Amniotic epithelial cell (primary cell): ENCODE measurements at regions not wholly inside any gene's neighbourhood (a gene's known extent, or its start where the extent isn't known, plus 50 kb on each side); places are given as distances from the start of the nearest gene placed in this dataset.
"Not testable (repeated sequence)": the region's sequence is repeated elsewhere in the genome, so short reads cannot be mapped to it uniquely, and the experiment has no call there.

Experiments
- DNase-seq: peaks from one replicate; pipeline ENCODE4 v3.0.0-alpha.2; 2010; ENCODE audit warnings: low read depth

DNA sequence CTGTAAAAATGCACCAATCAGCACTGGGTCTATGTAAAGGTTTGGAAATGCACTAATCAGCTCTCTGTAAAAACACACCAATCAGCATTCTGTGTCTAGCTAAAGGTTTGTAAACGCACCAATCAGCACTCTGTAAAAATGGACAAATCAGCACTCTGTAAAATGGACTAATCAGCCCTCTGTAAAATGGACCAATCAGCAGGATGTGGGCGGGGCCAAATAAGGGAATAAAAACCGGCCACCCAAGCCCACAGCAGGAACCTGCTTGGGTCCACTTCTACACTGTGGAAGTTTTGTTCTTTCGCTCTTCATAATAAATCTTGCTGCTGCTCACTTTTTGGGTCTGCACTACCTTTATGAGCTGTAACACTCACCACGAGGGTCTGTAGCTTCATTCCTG, 101.0 kb downstream of the SMC2 start:
- not testable (repeated sequence) for DNase-seq

DNA sequence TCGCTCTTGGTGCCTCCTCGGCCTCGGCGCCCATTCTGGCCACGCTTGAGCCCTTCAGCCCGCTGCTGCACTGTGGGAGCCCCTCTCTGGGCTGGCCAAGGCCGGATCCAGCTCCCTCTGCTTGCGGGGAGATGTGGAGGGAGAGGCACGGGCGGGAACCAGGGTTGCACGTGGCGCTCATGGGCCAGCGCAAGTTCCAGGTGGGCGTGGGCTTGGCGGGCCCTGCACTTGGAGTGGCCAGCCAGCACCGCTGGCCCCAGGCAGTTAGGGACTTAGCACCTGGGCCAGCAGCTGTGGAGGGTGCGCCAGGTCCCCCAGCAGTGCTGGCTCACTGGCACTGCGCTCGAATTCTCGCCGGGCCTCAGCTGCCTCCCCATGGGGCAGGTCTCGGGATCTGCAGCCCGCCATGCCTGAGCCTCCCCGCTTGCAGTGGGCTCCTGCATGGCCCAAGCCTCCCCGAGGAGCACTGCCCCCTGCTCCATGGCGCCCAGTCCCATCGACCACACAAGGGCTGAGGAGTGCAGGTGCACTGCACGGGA, 106.4 kb downstream of the SMC2 start:
- no peak for DNase-seq

- no peak for DNase-seq
Observed at GRCh38 chr9:104206766-104207165, 112.7 kb downstream of the SMC2 start.

DNA sequence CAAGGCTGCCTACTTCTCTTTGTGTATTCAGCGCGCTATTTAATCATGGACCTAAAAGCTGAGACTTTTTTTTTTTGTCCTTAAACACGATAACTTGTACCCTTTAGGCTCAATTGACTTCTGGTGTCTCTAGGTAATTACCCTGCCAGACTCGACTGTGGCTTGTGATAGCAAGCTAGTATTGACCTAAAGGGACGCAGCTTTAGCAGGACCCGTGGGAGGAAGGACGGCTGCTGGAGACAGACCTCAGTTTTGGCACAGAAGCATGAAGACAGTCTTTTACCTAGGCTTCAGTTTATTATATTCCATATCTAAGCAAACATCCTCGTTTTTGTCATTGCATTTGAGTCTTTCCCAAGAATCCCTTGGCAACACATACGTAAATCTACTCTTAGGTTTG, 115.3 kb downstream of the SMC2 start:
- no peak for DNase-seq

GRCh38 chr9:104227108-104227507, 133.0 kb downstream of the SMC2 start:
- peak; percentile 92 for DNase-seq

GRCh38 chr9:104232781-104233341, 138.8 kb downstream of the SMC2 start:
- DNase-seq: peak; percentile 92

- DNase-seq: no peak
Observed at GRCh38 chr9:104233366-104233765, 139.3 kb downstream of the SMC2 start.

DNA sequence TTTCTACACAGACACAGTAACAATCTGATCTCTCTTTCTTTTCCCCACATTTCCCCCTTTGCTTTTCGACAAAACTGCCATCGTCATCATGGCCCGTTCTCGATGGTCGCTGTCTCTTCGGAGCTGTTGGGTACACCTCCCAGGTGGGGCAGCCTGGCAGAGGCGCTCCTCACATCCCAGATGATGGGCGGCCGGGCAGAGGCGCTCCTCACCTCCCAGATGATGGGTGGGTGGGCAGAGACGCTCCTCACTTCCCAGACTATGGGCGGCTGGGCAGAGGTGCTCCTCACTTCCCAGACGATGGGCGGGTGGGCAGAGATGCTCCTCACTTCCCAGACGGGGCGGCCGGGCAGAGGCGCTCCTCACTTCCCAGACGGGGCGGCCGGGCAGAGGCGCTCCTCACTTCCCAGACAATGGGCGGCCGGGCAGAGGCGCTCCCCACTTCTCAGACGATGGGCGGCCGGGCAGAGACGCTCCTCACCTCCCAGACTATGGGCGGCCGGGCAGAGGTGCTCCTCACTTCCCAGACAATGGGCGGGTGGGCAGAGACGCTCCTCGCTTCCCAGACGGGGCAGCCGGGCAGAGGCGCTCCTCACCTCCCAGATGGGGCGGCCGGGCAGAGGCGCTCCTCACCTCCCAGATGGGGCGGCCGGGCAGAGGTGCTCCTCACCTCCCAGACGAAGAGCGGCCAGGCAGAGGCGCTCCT, 140.7 kb downstream of the SMC2 start:
- not testable (repeated sequence) for DNase-seq

- not testable (repeated sequence) for DNase-seq
Observed at GRCh38 chr9:104235347-104236120, 141.4 kb downstream of the SMC2 start.

GRCh38 chr9:104238668-104239067, 144.6 kb downstream of the SMC2 start:
- no peak for DNase-seq

DNA sequence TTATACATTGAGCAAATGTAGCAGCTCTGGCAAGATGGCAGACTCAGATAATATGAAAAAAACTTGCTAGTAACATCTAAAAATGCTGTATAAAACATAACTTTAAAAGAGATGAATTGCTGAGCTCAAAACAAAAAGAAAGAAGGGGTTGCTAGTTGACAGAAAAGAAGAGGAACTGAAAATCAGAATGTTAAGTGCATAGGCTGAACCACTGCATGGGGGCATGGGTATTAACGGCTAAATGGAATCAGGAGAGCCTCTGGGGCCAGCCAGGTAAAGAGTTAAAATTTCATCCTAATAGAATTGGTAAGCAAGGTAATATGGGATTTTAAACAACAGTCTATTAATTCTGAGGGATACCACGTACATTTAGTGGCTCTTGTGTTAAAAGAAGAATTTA, 146.8 kb downstream of the SMC2 start:
- no peak for DNase-seq

DNA sequence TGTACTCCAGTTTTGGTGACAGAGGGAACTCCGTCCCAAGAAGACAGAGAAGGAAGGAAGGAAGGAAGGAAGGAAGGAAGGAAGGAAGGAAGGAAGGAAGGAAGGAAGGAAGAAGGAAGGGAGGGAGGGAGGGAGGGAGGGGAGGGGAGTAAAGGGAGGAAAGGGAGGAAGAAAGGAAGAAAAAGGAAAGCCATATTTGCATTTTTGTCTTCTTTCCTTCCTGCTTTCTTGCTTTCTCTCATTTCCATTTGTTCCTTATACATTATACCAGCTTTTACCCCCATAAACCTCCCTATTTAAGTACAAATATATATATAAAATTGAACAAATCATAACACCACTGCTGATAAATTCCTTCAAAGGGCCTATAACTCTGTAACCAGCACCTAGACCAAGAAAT, 151.8 kb downstream of the SMC2 start:
- no peak for DNase-seq

DNA sequence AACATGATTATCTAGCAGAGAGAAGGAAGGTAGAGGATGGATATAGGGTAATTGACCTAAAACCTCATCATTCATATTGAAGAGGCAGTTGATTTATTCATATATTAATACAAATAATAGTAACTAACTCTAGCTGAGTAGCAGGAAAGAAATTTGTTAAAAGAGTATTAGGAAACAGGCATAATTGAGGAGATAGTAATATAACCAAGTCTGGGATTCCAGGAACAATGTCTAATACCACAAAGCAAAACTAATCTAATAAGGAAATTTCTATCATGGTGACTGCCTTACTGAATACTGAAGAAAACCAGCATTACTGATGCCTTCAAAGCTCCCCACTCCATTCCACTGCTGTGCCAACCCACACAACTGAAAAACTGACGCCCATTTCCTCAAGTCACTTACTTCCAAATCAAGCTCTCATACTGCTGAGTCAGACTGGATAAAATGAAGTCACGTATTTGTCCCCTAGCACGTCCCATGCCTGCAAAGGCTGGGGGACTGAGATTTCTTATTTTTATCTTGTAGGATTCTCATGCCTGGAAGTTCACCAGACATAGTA, 153.9 kb downstream of the SMC2 start:
- peak; percentile 34 for DNase-seq

- peak; percentile 13 for DNase-seq
Observed at GRCh38 chr9:104256031-104256695, 162.1 kb downstream of the SMC2 start.

DNA sequence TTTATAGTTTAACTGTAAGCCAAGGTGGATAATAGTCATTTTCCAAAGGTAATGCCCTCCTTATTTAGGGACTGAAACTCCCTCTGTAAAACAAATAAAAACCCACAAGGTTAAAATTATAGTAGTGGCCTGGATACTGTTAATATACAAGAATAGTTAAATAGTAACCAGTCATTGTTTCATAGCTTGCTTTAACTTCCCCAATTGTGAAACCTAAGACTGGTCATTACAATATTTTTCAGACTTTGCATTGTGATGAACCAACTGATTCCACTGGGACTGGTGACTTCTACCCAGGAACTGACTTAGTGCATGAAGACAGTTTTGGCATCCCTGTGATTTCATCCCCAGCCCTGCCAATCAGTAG, 162.6 kb downstream of the SMC2 start:
- no peak for DNase-seq

GRCh38 chr9:104258296-104259011, 164.3 kb downstream of the SMC2 start:
- DNase-seq: no peak

DNA sequence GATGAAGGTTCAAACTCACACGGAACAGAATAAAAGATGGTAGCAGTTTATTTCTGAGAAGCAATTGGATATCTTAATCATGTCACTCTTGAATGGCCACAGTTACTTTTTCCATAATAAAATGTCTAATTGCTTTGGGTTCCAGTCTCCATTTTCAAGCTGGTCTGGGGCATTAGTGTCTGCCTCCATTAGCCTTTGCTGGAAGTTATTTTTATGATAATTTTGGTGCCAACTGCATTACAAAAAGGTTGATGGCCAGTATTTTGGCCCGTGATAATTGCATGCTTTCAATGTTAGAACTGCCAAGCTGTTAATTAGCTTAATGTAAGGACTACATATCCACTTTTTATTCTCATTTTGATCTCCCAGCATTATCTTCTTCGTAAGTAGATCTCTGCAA, 165.9 kb downstream of the SMC2 start:
- DNase-seq: no peak

GRCh38 chr9:104263942-104264341, 169.8 kb downstream of the SMC2 start:
- no peak for DNase-seq

- DNase-seq: peak; percentile 59
Observed at GRCh38 chr9:104264431-104264830, 170.3 kb downstream of the SMC2 start.

GRCh38 chr9:104269374-104269773, 175.3 kb downstream of the SMC2 start:
- no peak for DNase-seq
